ENCODE measurements at regions not wholly inside any gene's neighbourhood (a gene's known extent, or its start where the extent isn't known, plus 50 kb on each side); places are given as distances from the start of the nearest gene placed in this dataset.

DNA sequence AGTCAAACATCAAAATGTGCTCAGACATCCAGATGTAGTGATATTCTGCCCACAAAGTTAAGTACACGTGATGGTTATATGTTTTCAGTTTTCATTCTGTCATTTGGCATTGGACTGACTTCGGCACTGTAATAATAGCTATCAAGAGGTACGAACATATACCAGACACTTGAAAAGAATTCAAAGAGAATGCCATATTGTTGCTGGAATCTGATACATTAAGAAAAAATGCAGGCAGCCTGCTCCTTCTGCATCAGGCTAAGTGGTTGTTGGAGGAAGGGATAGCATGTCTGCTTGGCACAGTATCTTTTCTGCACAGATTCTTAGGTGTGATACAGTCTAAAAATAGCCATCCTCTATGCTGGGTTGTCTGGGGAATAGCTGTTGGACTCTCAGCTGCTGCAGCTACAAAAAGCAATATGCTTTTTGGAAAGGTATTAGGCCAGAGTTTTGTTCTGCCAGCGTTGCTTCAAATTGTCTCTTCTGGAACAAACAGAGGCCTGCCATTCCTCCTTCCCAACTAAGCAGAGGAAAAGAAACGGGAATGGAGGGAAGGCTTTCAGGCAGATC is 892.6 kb downstream of the TBC1D22A start:
- no peak for DNase-seq (ENCODE audit: low read depth in 2 of 2)

DNA sequence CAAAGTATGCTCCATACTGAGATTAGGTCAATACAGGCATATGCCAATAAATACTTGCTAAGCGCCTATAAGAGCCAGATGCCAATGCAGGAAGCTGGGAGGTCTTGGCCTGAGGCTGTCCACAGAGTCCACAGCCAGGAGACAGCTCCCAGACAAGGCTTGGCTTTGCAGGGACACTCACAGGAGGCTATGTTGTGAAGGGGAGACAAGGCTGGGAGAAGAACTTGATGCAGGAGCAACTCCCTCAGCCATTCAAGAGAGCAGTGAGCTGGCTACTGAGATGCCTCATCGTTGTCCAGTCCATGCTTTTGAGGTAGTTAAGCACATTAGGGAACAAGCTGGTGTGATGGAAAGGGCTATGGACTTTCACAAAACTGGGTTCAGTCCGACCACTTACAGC is 891.5 kb downstream of the TBC1D22A start:
- no peak for DNase-seq (ENCODE audit: low read depth in 2 of 2)

- DNase-seq (ENCODE audit: low read depth in 2 of 2) = no peak
Observed at GRCh38 chr22:47651216-47651987, 889.0 kb downstream of the TBC1D22A start.

GRCh38 chr22:47647720-47648119 is 885.3 kb downstream of the TBC1D22A start:
- DNase-seq (ENCODE audit: low read depth in 2 of 2) = no peak

- DNase-seq (ENCODE audit: low read depth in 2 of 2) = no peak
Observed at GRCh38 chr22:47647181-47647580, 884.7 kb downstream of the TBC1D22A start.

- DNase-seq (ENCODE audit: low read depth in 2 of 2) = no peak
Observed at GRCh38 chr22:47645923-47646322, 883.5 kb downstream of the TBC1D22A start.

GRCh38 chr22:47645450-47645914 is 883.0 kb downstream of the TBC1D22A start:
- no peak for DNase-seq (ENCODE audit: low read depth in 2 of 2)

GRCh38 chr22:47634347-47634746 is 871.9 kb downstream of the TBC1D22A start:
- DNase-seq (ENCODE audit: low read depth in 2 of 2) = no peak

GRCh38 chr22:47633111-47633510 is 870.7 kb downstream of the TBC1D22A start:
- DNase-seq (ENCODE audit: low read depth in 2 of 2) = no peak

- DNase-seq (ENCODE audit: low read depth in 2 of 2) = no peak
Observed at GRCh38 chr22:47632701-47633100, 870.3 kb downstream of the TBC1D22A start.

DNA sequence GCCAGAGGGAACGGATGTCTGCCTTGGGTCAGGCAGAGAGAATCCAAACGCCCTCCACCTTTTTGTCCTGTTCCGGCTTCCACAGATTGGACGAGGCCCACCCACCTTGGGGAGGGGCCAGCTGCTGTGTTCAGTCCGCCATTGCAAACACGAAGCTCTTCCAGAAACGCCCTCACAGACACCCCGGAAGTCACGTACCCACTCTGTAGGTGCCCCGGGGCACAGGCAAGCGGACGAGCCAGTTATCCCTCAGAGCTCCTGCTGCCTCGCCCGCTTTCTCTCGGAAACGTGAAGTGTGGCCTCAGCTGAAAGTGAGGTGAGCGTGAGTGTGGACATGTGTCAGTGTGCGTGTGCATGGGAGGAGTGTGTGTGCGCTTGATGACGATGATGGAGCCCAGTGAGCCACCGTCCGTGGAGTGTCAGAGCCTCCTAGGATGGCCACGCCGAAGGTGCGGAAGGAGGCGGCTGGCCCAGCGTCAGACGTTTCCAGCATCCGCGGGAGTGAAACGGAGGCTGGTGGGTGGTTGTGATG is 869.2 kb downstream of the TBC1D22A start:
- no peak for DNase-seq (ENCODE audit: low read depth in 2 of 2)

DNA sequence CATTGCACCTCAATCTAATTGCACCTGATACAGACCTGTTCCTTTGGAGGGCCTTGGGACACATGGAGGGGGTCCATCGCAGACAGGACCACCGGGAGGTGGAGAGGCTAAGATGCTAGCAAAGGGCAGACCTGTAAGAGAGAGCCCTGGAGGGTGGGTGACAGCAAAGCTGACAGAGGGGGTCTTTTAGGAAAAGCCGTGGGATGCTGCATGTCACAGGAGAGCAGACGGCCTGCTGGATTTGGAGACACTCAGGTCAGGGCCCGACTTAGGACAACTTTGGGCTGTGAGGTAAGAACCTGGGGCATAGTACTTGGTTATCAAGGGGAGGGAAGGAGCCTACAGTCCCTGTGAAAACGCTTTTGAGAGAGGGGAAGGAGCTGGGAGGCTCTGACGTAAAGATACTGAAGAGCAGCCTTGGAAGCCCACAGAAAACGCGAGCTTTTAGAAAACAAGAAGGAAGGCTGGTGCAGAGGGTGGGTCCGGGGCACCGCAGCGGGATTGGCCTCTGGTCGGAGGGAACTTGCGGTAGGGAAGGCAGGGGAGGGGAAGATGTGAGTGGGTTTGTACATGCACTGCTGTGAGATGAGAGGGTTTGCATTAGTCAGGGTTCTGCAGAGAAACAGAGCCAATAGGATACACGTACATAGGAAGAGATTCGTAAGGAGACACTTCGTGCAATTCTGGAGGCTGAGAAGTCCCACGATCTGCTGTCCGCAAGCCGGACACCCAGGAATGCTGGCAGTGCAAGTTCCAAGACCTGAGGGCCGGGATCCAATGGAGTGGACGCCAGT is 868.5 kb downstream of the TBC1D22A start:
- DNase-seq (ENCODE audit: low read depth in 2 of 2) = no peak

DNA sequence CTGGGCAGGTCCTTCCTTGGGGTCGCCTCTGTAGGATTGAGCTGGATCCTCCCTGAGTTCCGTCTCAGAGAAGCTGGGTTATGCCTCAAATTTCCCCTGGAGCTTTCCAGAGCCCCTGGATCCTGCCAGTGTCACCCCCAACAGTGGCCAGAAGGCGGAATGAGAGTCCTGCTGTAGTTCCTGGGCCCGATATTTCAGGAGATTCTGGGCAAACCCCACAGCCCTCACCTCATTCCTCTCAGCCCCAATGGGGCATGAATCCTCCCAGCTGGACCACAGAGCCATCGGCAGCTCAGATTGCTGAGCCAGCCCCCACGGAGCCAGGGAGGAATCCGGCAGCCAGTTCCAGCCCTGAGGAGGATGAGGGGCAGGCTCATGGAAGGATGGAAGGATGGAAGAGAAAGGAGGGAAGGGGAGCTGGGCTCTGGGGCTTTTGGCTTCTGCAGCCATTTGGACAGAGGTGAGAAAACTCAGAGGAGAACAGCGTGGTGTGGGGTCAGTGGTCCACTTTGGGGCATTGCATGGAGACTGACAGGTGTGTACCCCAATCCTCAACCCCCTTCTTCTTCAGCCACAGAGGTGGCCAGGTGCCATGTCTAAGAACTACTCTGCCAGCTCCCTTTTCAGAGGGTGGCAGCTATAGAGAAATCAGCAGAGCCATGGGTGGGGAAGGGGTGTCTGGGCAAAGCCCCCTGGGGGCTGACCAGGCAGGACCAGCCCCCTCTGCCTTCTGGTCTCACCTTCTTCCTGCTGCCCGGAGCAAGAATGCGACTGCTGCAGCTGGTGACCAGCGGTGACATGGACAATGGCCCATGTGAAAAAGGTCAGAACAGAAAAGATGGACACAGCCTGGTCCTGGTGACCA is 867.6 kb downstream of the TBC1D22A start:
- DNase-seq (ENCODE audit: low read depth in 2 of 2) = no peak

DNA sequence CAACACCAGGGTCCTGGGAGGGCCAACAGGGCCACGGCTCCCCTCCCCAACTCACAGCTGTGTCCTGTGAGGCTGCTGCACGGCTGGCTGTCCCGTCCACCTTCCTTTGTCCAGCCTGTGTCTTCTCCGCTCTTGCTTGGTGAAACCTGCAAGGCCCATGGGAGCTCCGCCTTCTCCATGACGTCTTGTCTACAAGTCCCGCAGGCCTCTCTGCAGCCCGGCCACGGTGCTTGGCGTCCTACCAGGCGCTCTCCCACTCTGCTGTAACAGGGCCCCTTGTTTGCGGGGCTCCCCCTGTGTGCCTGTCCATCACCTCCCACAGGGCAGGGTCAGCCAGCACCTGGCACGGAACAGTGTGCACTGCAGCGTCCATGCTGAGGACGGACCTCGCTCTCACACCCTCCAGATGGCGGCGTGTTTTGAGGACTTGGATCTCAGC is 866.8 kb downstream of the TBC1D22A start:
- no peak for DNase-seq (ENCODE audit: low read depth in 2 of 2)

DNA sequence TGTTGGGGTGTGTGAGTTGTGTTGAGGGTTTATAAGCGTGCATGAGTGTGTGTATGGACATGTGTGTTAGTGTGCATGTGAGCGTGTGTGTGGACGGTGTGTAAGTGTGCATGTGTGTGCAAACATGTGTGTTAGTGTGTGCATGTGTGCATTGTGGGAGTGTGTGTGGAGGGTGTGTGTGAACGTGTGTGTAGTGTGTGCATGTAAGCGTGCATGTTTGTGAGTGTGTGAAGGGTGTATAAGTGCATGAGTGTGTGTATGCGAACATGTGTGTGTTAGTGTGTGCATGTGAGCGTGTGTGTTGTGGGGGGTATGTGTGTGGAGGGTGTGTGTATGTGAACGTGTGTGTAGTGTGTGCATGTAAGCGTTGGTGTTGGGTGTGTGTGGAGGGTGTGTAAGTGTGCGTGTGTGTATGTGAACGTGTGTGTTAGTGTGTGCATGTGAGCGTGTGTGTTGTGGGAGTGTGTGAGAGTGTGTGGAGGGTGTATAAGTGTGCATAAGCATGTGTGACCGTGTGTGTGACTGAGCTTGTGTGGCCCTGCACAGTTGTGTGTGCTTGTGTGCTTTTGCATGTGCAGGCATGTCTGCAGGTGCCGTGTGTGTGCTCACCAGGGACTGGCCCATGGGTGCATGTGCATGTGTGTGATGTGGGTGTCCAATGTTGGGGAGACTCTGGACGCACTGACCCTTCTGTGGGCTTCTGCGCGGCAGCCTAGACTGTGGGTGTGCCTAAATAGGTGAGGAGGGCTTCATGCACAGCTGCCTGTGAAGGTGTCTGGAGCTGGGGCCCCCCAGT is 866.2 kb downstream of the TBC1D22A start:
- DNase-seq (ENCODE audit: low read depth in 2 of 2) = no peak

DNA sequence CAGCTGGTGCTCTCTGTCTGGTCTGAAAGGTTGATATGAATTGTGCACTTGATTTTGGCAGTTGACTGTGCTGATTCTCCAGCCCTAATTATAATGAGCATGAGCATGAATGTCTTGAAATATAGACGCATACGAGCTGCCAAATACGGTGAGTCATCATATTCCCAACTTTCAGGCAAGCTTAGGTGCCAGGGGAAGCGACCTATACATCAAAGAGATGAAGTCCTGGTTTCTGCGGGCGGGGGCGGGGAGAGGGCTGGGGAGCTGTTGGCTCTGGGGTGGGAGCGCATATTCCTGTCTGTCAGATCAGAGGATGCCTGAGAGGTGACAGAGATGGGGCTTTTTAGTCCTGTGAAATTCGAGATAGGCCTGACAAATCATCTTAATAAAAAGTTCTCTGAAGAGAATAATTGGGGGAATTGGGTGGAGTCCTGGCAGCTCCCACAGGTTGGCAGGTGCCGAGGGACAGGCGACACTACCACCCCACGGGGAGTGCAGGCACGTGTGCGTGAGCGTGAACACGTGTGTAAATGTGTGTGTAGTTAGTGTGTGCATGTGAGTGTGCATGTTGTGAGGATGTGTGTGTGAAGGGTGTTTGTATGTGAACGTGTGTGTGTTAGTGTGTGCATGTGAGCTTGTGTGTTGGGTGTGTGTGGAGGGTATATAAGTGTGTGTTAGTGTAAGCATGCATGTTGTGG is 865.3 kb downstream of the TBC1D22A start:
- DNase-seq (ENCODE audit: low read depth in 2 of 2) = no peak

DNA sequence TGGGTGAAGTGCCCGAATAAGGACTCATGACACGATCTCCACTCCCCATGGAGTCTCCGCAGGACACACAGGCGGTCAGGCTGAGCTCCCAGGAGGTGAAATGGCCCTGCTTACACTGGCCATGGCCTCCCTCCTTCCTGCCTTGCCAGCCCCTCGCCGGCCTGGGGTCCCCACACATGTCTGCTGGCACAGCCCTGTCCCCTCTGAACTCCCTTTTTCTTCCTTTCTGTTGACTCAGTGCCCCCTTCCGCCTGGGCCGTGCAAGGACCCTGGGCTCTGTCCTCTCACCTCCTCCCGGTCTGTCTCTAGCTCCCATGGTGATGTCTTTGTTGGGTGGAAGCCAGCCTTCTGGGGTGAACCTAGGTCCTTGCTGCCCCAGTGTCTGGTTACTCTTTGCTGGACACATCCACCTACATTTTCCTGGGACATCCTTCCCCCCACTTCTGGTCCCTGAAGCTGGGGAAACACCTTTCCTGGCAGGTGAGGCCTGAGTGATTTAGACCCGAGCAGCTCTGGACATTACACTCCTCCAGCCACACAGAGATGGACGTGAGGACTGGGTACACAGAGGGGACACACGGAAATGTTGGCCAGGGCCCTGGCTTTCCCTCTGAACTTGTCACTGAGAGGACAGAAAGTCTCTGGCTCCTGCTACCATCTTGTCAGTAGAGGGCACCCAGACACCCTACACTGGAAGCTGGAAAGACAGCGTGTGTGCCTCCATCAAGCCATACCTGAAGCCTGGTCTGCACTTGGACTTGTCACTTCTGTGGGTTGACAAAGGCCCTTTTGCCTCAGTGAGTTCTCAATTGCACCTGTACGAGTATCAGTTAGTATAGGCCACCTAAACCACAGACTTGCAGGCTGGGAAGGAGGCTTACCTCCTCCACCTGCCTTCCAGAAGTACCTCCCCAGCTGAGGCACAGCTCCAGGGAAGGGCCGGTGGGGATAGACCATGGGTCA is 864.3 kb downstream of the TBC1D22A start:
- DNase-seq (ENCODE audit: low read depth in 2 of 2) = no peak

DNA sequence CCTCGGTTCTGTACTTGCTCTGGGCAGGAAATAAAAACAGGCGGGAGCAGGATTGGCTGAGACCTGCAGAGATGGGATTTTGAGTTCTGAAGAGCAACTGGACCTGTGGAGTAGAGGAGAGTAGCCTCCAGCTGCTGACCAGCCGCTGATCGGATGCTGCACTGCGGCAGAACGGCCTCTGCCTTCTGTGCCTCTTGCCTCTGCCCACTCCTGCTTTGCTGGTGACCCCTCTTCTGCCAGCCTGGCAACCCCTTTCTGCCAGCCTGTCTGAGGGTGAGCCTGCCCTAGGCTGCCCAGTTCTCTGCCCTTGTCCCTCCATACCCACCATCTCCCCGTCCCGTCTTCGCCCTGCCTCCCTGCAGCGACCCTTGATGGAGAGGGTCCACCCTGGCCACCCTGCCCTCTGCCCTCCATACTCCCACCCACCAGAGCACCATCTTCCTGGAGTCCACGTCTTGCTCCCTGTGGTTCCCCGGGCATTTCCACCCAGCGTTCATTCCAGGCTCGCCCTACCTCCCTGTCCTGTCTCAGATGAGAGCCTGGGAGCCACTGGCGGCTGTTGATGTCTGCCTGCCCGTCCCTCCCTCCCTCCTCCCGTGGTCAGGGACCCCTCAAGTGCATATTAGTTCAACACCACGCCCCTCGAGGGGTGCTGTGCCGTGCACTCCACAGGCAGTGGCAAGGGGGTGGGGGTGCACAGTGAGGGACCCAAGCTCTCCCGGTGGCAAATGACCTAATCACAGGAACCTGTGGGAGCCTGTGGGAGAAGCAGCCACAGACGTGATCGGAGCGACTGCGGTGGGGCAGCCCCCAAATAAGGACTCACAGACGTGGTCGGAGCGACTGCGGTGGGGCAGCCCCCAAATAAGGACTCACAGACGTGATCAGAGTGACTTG is 863.3 kb downstream of the TBC1D22A start:
- DNase-seq (ENCODE audit: low read depth in 2 of 2) = no peak
